ENCODE measurements at regions not wholly inside any gene's neighbourhood (a gene's known extent, or its start where the extent isn't known, plus 50 kb on each side); places are given as distances from the start of the nearest gene placed in this dataset.

DNA sequence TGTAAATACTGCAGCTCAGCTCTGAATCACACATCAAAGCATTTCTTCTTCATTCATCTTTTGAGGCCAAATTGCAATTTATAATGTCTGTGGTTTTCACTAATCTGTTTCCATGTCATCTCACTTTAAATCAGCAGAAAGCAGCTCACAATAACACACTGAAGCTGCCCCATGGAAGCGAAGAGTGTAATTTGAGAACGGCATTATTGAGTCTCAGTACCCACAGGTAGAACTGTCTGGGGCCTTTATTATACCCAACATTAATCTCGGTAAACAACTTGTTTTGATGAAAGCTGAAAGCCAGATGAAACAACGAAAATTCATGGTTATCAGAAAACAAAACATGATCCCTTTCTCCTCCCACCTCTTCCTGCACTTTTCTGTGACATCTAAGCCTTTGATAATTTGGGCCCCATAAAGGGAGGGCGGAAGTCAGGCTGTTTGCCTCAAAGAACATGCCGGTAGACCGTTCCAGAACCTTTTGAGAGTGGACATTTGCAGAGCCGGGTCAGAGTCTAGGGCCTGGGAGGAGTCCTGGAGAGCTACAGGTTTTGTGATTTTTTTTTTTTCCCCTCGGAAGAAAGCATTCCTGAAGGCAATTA, 68.2 kb upstream of the SESN3 start:
- DNase-seq, result peak; percentile 17

DNA sequence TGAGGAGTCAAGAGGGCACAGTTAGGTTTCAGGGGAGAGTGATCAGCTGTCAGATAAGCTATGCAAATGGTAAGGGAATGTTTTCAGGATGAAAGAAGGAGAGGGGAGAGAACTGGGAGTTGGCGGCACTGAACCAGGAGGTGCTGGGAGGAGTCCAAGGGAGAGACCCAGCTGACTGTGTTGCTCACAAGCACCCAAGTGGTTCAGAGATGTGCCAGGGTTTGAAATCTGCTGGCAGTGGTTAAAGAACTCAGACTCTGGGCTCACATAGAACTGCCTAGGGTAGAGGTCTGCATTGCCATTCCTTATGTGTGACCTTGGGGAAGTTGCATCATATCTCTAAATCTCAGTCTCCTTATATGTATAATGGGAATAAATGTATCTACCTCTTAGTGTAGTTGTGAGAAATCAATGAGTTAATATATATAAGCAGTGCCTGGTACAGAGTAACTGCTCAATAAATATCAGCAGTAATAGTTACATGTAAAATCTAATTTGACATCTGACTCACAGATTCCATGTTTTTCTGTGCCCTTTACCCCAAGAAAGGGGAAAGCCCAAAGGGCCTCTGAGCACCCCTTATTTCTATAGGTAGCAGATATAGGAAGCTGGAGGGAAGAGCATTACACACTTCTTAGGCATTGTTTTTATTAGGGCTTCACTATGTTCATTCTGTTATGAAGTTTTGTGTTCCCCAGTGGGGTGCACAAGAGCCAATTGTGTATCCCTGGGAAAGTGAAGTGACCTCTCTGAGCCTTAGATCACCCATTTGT, 66.9 kb upstream of the SESN3 start:
- peak; percentile 29 for DNase-seq

DNA sequence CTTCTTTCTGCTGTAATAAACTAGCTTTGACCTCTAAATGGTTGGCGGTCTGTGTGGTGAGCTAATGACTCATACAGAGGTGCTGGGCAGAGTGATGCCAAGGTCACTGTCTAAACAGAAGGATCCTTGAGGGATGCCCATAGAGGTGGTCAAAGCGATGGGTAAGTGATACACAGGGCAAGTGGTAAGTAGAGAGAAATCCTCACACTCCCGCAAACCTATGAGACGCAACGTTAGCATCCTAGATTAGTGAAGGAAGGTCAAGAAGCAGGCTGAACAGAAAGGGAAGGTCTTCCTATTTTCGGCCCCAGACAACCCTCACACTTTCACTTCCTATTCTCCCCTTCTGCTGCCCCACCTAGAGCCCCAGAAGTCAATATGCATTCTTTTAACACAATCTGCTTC, 65.6 kb upstream of the SESN3 start:
- no peak for DNase-seq

DNA sequence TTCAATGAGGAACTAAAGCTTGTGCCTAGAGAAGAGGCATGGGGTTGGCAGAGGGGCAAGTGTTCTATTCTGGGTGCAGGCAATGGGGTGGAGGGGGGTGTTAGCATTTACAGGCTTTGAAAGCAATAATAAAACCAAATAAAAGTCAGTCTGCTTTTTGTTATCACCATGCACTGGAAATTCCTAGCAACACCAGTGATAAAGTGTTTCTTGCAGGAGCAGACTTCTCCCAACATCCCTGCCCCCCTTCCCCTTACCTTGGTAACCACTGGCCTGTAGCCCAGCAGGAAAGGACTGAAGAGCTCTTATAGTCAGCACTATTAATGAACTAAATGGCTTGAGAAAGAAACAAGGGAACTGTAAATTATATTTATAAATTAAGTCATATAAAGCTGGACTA, 65.2 kb upstream of the SESN3 start:
- DNase-seq, result peak; percentile 74

DNA sequence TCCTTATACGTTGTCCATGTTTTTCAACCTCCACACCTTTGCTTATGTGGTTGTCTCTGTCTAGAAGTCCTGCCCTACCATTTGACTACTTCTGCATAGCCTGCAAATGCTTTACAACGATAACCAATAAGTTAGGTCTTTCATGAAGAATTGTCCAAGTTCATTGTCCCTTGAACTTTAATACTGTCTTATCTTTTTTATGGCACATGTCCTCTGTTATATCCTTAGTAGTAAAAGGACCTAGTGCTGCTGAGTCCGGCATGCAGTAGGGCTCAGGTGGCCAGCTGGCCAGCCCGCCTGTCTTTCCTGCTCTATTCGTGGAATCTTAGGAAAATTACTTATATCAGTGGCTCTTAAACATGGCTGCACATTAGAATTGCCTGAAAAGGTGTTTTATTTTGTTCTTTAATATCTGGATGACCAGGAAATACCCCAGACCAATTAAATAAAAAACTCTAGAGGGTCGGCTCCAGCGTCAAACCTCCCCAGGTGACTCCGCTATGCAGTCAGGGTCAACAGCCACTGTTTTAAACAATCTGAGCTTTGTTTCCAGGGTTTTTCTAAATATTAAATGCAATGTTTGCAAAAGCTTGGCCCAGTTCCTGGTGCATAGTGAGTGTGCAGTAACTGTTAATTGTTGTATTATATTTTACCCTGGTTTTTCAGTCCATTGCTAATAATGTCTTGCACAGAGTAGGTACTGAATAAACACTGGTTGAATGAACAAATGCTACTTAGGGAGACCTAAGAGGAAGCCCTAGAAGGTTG, 64.6 kb upstream of the SESN3 start:
- DNase-seq, result peak; percentile 60

DNA sequence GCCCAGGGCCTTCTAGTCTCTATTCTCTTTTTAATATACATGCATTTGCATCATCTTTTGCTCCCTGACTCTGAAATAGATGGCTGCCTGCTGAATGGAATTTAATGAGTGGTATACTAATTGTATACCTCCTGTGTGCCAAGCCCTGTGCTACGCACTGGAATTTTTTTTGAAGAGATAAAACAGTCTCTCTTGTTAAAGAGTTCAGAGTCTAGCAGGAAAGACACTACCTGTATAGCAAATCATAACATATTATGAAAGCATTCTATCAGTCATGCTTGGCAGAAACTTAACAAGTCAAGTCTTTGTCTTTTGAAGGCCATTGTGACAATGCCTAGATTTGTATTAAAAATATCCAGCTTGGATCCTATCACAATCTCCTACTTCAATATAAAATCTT, 63.7 kb upstream of the SESN3 start:
- DNase-seq, result no peak

DNA sequence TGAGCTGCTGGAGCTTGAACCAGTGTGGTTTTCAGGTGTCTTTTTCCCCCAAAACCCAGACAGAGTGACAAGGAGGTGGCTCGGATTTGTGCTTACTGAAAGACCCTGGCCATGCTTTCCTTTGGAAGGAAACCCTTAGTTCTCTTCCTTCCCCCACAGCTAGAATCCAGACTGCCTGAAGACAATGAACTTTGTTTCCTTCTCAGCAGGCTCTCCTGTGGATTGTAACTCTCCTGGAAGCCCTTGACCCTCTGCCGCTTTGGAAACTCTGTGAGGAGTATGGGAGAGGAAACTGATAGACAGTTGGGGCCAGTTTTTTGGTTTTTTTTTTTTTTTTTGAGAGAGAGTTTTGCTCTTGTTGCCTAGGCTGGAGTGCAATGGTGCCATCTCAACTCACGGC, 62.1 kb upstream of the SESN3 start:
- no peak for DNase-seq

DNA sequence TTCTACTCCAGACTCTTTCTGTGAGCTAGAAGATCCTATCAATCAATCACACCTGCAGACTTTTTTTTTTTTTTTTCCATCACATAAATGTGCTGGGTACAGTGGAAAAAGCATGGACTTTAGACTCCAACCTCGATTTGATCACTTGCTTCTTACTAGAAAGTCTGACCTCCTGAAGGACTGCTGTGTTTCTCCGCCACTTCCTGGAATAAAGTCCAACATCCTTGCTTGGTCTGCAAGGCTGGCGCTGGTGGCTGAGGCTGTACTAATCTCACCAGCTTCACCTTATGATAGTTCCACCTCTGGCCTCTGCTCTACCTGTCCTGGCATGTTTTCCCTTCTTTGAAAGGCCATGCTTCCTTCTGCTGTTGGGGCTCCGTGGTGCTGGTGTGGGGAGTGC, 60.9 kb upstream of the SESN3 start:
- DNase-seq, result no peak

DNA sequence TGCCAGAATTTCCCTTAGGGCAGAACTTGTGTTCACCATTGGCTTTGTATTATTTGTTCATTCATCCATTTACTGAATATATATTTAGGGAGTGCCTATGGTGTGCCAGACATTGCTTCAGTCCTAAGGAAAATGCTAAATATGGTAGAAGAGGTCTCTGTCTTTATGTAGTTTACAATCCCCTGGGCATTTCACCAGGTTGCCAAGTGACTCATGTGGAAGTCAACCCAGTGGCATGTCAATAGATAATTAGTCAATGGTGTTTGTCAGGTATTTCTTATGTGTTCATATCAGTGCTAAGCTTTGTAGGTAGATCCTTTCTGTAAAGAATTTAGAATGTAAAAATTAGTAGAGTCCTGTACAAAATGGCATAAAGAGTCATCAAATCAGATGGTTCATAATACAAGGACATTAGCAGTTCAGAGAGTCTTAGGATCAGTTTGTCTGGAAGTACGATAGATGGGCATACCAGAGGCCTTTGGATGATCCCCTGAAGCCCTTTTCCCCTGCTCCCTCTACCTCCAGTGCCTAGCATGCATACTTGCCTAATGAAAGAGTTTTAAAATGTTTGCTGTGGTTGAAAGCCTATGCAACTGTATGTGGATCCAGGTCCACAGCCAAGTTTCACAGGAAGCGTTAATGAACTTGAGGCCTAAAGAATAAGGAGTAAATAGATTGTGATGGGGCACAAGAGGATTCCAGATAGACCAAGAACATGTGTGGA, 58.5 kb upstream of the SESN3 start:
- no peak for DNase-seq

DNA sequence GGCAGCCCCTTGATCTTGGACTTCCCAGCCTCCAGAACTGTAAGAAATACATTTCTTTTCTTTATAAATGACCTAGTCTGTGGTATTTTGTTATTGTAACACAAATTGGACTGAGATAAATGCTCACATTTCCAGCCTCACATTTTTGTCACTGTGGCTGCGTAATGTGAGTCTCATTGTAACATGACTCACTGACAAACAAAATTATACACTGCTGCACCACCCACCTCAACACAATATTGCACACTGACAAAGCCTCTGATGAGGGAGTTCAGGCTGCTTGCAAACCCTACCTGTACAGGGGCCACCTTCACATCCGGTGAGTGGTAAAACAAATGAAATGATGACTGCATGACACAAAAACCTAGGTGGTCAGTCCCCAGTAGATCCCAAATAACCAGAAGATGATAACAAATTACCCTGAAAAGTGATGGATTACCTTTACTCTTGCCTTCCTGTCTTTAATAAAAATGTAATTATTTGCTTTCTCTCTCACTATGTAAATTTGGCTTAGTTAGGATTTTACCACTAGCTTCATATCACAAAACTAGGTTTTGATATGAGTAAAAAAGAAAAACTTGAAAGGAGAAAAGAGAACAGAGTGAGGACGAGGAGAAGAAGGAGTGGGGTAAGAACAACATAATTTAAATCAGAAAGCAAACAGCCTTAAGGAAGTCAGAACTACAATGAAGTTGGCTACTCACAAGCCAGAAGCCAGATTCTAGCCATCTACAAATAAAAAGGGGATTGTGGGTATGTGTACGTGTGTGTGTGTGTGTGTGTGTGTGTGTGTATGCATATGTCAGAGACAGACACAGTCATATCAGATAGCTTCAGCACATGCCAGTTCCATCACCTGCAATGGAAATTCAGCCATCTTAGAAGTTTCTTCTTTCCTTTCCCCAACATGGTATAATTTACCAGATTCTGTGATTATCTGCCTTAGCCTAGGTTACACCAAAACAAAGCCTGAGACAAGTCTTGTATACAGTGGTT, 53.4 kb upstream of the SESN3 start:
- no peak for DNase-seq

DNA sequence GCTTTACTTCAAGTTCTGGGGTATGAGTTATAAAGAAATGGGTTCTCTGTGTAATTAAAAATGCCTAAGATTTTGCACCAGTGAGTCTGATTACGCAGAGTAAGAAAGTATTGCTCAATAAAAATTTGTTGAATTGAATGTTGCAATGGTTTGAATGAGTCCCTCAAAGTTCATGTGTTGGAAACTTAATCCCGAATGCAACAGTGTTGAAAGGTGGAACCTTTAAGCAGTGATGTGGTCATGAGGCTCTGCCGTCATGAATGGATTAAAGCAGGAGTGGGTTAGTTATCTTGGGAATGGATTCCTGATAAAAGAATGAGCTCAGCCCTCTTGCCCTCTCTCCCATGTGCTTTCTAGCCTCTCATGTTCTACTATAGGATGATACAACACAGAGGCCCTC, 52.6 kb upstream of the SESN3 start:
- DNase-seq, result no peak

DNA sequence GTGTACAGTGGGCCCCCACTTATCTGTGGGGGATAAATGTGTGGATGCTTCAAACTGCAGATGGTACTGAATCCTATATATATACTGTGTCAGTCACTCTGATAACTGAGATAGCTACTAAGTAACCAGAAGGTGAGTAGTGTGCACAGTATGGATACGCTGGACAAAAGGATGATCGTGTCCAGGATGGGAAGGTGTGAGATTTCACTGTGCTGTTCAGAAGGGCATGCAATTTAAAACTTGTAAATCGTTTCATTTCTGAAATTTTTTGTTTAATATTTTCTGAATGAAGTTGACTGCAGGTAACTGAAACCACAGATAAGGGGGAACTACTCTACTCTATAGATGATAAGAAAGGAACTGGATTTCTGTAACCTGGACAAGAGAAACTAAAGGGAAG, 52.1 kb upstream of the SESN3 start:
- DNase-seq, result no peak

DNA sequence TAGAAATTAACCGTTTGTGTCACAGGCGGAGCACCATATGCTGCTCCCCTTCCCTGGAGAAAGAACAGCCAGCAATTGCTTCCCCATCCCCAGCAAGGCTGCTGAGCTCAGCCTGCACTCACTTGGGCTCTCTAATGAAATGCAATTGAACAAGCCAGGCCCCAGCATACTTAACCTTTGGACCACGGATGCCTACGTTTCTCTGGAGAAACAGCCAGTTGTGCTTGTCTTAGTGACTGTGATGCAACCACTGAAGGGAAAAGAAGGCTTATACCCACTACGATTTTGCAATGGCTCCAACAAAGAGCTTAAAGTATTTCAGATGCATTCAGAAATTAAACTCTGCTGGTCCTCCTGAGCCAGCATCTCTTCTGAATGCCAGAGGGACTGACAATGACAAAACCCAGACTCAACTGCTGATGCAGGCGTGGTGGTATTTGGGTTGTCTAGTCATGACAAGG, 51.3 kb upstream of the SESN3 start:
- no peak for DNase-seq
